NCI-H2171 (cell line): ENCODE measurements at regions not wholly inside any gene's neighbourhood (a gene's known extent, or its start where the extent isn't known, plus 50 kb on each side); places are given as distances from the start of the nearest gene placed in this dataset.
"Not testable (repeated sequence)": the region's sequence is repeated elsewhere in the genome, so short reads cannot be mapped to it uniquely, and the experiment has no call there.

Experiments used
- DNase-seq: peaks from one replicate; lab custom pipeline; 2025; lab: John Stamatoyannopoulos, UW

DNA sequence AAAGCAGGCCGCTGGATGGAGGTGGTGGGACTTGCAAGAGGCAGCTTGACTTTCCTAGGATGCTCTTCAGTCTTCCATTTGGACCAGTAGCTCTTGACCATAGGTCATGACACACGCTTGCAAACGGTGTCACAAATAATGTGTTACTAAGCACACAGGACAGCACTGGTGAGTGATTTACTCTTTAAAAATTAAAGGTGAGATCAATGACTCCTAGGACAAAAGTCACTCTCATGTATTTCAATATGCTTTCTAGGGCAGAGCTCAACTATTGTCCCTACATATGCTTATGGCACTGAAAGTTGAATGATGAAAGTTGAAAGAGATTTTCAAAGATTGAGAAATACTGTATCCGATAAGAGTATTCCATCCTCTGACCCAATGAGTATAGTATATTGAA is 496.7 kb downstream of the EBF1 start:
- no peak for DNase-seq

DNA sequence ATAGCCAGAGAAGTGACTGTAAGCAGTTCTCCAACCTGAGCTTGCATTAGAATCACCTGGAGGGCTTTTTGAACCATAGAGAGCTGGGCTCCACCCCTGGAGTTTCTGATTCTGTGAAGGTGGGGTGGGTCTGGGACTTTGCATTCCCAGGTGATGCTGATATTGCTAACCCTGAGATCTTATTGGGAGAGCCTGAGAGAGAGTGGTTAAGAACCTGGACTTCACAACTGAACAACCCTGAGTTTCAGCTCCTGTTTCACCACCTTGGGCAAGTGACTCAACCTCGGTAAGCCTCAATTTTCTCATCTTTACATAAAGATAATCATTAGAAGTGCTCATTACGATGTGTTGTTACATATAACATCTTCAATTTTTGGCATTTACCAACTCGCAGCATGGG is 498.6 kb downstream of the EBF1 start:
- no peak for DNase-seq

DNA sequence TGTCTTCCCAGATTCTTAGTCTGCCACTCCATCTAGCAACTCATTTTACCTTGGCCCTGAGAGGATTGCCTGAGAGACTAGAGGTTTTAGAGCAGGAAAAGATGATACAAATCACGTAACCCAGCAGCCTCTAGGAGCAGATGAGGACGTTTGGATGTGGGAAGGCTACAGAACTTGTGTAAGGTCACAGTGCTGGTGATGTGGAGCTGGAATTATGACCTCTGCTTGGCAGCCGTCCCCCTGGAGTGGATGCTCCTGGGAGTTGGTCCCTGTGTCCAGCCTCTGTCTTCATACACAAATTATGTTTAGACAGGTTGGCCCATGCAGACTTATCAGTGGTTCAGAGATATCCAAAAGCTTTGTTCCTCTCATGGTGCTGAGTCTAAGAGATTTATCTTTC is 499.0 kb downstream of the EBF1 start:
- no peak for DNase-seq

DNA sequence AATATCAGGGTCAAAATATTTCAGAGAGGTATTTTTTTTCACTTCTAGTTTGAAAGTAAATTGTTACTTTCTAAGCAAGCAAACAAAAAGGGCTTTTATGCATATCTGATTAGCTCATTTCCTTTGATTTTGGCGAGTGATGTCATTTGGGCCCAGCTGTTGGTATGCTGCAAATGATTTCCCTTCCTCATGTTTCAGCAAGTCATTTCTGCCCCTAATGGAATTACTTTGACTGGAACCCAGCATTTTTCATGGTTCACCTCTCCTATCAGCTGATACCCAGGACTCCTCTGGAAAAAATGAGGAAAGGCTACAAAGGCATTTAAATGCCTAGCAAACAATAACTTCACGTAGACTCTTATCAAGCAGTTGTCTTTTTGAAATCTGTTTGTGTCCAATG is 500.6 kb downstream of the EBF1 start:
- no peak for DNase-seq

DNA sequence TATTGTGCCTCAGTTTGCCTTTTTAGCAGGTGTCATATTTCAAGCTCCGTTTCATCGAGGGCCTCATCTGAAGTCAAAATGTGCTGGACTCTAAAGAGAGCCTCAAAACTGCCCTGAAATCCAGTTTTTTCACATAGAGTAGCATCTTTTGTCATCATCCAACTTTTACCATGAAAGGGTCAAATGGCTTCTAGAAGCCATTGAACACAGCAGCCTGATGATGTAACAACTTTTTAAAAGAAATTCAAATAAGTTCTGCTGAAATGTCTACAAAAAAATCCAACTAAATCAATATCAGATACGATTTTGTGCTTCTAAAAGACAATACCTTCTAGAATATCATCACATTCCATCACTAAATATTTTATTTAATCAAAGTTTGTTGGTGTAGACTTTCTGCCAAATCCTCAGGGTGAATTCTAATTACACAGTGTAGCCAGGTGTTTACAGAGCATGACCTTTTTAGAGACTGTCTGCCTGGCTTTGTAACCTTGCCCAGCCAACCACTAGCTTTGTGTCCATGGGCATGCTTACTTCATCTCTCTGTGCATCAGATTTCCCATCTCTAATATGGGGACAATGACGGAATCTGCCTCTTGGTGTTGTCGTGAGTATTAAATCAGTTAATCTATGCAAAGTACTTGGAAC is 505.0 kb downstream of the EBF1 start:
- DNase-seq: no peak

DNA sequence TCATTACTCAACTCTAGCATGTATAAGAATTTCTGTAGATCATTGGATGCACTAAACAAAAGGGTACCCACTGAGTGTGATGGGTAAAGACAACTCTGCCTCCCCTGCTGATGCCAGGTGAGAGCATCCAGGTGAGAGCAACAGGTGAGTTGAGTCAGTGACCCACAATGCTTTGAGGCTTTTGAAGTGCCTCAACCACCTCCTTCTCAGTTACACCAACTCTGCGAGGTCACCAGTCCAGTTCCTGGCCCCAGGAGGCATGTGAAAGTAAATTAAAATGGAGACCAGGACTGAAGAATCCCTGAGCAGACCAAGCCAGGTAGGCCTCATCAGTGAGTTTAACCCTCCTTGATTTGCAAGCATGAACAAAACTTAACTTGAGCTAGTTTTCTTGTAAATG is 505.8 kb downstream of the EBF1 start:
- DNase-seq: no peak

DNA sequence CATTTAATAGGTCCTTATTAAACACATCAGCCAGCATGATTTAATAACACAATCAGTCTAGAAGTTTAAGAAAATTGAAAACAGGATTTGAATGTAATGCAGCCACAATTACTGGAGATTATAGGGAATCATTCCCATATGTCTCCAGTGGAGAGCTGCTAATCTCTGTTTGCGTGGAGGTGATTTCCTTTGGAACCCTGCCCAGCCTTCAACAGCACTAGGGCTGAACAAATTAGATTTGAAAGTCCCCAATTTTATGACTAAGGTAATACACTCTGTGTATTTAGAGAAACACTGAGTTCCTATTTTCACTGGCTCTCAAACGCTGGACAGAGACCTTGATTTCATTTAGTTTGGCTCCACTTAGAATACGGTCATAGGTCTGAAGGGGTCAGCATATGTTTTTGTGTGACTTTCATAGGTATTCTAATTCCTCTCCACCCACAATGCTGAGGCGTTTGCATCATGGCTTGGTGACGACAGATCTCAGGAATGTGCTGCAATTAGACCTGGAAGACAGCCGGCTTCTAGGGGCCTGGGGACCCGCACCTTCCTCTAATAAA is 508.3 kb downstream of the EBF1 start:
- no peak for DNase-seq

DNA sequence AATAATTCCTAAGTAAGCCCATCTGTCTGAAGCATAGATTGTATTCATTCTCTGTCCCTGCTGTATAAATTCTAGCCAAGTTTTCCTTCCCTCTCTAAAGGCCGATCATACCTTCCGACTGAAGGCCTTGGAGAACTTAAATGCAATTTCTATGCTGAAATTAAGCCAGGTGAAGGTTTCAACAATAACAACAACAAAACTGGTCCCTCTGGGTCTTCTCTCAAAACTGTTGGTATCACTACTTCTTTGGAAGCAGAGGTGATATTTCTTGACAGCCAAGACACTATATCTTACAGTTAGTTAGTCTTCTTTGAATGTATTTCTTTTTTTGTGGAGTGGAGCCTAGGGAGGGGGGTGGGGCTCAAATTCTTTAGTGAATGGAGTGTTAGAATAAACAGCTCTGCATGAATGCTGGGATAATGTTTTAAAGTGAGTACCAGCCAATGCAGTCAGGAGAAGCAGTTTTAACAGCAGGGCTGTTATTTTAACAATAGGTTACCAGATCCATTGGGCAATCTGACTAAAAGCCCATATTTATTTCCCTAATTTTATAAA is 508.9 kb downstream of the EBF1 start:
- DNase-seq: no peak

DNA sequence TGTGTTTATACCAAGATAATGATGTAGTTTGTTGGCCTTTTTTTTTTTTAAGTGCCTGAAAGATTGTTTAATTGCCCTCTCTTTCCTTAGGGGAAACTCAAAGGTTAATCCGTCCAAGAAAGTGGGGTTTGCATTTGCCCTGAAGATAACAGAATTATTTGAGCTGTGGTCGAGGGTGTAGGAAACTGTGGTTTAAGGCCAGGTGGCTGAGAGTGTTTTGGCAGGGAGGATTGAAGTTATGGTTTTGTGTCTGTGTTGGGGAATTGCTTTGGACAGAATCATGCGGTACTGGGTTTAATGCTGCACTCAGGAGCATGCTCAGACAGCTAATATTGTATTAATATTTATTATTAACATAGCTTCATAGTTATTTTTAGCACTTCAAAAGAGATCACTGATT is 509.8 kb downstream of the EBF1 start:
- DNase-seq: no peak

DNA sequence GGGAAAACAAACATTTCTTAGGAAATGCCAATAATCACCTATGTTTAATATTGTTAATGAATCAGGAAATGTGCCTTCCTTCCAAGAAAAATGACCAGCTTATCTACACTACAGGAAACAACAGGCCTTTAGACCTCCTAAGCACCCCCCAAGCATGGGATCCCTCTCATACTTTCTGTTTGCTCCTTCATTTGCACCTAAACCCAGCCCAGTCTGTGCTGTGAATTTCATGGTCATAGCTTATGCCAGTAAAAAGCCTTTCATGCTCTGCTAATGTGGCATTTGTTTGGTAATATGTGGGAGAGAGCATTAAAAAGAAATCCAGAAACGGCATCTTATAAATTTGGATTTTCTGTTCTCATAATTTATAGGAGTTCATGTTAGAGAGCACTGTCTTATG is 511.1 kb downstream of the EBF1 start:
- no peak for DNase-seq

DNA sequence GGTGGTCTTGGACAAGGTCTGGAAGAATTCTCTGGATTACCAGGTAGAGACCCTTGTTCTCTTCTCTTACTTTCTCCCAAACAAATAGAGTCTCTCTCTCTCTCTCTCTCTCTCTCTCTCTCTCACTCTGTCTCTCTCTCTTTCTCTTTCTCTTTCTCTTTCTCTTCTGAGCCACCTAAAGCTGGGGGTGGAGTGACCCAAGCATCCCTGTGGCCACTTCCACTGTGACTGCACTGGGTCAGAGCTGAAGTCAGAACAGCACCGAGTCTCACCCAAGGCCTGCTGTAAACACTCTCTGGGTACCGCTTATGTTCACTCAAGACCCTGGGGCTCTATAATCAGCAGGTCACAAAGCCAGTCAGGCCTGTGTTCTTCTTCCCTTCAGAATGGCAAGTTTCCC is 513.7 kb downstream of the EBF1 start:
- DNase-seq: no peak

DNA sequence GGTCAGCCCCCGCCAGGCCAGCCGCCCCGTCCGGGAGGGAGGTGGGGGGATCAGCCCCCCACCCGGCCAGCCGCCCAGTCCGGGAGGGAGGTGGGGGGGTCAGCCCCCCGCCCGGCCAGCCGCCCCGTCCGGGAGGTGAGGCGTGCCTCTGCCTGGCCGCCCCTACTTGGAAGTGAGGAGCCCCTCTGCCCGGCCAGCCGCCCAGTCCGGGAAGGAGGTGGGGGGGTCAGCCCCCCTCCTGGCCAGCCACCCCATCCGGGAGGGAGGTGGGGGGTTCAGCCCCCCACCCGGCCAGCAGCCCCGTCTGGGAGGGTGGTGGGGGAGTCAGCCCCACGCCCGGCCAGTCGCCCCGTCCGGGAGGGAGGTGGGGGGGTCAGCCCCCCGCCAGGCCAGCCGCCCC is 517.0 kb downstream of the EBF1 start:
- not testable (repeated sequence) for DNase-seq

DNA sequence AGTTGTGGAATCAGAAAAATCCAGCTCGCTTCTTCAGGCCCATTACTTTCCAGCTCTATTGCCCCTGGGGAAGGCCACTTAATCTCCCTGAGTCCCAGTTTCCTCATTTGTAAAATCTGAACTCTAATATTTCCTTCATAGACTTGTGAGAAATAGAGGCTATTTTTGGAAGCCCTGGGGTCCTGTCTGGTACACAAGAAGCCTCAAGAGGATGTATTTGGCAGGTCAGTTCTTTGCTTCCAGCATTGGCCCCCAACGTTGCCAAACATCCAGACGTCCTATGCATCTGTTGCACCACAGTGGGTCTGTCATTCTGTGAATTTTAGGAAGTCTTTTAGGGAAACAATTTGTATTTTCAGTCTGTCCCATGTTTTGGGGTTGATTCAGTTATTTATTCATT is 525.9 kb downstream of the EBF1 start:
- no peak for DNase-seq

DNA sequence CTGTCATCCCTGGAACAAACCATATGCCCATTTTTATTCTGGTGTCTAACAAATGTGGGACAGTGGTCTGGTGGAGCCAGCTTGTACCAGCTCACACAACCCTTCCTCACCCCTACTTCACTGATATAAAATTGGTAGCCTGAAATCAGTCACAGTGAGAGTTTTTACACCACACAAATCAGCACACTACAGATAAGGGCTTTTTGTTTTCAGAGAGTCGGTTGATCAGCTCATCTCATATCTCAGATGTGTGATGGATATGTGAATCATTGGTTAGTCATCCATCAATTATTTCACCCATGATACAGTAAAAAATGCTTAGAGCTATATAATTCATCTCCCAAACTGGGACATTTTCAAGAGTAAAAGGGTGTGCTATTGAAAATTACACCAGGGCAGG is 529.2 kb downstream of the EBF1 start:
- no peak for DNase-seq

DNA sequence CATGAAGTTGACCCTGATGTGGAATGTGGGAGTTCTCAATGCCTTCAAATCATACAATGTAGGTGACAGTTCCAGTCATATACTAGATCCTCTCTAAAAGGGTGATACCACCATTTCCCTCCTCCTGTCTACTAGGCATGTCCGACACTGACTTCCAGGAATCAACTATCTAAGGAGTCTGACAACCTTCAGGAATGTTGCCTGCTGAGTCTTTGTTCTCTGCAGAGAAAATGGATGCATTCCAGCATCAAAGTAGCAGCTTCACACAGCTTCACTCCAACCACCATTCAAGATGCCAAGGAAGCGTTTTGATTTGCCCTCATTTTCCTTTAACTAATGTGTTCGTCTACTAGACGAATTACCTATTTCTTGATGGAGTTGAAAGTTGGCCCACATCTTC is 530.2 kb downstream of the EBF1 start:
- no peak for DNase-seq

DNA sequence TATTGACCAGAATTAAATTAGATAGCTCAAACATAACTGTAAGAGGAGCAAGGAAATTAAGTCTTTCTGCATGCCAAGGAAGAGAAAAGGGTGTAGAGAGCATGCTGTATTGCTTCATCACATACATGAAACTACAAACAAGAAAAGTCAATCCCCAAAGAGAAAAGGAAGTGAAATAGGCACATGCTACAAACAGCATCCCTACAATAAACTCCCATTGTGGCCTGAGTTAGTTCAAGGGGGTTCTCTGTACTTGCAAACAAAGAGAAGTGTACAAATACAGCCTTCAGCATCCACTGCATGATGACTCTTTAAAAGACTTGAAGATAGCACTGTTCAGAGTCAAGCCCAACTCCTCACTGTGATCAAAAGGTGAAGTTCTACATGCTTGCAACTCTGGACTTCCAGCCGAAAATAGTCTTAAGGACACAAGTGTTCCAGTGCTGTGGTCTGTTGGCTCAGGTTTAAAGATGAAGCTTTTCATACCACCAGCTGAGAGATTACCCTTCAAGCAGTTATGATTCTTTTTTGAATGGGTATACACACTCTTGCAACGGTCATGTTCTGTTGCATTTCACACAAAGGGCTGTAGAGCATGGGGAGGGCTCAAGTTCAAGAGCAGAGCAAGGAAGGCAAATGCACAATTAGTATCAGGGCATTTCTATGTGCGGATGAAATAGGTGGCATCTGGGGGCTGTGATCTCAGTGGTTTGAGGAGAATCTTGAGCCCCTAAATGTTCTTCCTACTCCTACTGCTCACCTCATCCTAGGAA is 534.5 kb downstream of the EBF1 start:
- no peak for DNase-seq

DNA sequence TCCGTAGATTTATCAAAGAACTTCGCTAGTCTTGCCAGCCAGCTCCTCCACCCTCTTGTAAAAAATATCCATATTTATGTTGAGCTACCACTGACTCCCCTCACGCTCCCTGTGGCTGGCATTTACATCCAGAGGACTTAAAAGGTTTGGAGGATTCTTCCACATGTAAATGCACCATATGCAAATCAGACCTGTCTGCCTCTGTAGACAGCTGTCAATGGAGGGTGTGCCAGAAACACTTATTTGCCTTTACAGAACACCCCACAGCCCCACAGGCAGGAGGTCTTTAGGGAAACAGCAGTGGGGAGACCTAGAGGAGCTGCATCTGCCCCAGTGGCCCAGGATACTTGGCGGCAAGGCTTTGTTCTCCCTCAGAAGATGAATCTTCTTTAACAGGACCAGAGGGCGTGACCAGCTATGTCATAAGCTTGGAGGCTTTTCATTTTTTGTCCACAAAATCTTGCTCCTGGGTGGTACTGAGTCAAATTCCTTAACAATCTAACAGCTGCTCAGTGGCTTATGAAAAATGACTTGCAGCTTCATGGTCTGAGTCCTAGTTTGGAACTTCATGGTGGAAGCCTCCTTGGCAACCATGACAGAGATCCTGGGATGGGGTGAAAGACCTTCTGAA is 535.8 kb downstream of the EBF1 start:
- no peak for DNase-seq

DNA sequence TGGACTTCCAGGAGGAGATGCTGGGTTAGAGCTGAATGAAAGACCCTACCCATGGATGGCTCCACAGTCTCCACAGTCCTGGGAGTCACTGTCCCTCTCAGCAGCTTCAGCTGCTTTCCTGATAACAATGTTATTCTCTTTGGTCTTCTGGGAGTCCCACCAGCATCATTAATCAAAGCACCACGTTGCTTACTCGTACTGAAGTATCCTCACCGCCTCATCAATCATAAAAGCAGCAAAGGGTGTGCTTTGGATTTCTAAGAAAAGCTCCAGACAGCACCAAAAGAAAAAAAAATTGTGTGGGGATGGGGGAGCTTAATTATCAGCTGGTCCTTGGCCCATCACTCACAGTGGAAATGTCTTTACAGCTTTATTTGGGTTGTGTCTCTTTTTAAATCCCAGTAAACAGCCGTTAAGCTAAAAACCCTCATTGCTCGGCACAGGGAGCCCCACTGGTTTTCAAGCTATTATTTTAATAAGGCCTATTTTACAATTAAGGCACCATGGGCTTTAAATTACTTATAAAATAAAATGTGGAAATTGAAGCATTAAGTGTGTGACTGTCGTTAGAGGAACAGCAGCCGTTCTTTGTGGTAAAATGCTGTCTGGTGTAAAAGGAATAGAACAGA is 538.0 kb downstream of the EBF1 start:
- DNase-seq: no peak

DNA sequence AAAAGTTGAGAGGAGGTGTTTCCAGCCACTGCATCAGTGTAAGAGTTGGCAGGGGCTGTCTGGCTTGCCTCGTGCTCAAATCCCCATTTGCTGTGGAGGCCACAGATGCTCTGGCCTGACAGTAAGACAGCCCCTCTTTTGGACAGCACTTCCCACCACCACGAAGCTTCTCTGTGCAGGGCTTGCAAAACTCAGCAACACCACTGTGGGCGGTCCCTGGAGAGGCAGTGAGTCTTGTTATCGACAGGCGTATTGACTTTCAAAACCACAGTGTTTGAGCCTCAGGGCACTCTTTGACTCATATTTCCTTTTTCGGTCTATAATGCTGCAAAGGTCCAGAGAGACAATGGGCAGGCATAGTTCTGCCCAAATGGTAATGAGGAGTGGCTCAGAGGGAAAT is 539.5 kb downstream of the EBF1 start:
- DNase-seq: no peak

DNA sequence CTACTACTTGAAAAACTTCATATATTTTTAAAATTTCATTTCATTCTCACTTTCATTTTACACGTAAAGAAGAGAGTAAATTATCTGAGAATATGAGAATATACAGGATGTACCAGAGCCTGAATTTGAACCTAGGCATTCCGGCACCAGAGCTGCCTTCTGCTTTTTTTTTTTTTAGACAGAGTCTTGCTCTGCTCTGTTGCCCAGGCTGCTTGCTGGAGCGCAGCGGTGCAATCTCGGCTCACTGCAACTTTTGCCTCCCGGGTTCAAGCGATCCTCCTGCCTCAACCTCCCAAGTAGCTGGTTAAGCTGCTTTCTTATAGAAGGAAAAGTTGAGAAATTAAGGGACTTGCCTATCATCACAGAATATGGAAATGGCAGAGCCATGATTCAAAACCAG is 540.1 kb downstream of the EBF1 start:
- no peak for DNase-seq

DNA sequence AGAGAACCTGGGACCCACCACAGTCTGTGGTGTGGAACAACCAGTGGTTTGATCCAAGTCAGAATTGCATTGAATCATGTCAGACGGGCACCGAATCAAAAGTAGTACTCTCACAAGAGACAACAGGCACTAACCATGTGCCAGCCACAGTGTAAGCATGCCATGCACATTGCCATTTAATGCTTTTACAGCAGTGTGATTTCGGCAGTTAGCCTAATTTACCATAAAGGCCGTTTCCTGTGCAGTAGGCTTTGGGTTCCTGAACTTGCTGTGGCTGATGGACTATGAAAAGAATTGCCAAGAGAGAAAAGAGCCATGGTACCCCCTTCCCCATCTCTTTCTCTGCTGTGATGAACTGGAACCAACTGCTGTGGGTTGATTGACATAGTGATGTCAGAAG is 540.6 kb downstream of the EBF1 start:
- no peak for DNase-seq

DNA sequence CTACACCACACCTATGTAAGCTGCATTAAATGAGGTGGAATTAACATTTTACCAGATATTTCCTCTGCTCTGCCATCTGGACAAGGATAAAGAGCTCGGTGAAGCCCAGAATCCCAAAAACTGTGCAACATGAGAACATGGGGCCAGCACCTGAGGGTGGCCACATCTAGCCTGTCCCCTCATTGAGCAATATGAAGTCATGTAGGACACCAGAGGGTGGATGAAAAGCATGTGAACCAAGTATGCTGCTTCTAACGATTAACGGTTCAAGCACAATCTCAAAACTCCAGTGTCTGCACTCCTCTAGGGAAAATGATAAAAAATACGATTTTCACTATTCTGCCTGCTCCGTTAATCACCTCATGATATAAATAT is 545.8 kb downstream of the EBF1 start:
- no peak for DNase-seq
